NCI-H128 (cell line): ENCODE measurements at regions not wholly inside any gene's neighbourhood (a gene's known extent, or its start where the extent isn't known, plus 50 kb on each side); places are given as distances from the start of the nearest gene placed in this dataset.
"Not testable (repeated sequence)": the region's sequence is repeated elsewhere in the genome, so short reads cannot be mapped to it uniquely, and the experiment has no call there.

Source experiments
- DNase-seq: peaks from one replicate; lab custom pipeline; 2025; ENCODE audit not compliant: unreplicated experiment; lab: John Stamatoyannopoulos, UW

DNA sequence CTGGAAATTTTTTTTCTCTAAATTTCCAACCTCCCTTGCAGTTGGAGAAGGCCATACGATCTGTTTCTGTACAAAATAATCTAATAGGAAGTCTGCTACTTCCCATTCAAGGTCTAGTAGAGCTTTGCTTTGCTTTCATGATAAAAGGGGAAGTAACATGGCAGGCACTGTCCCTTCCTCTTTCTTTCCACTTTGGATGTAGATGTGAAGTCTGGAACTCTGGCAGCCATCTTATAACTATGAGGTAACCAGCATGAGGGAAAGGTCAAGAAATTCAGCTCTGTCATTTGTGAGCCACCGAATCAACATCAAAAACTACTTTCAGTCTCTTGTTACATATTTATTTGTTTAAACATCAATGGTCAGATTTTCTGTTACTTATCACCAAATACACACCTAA lies 156.3 kb downstream of the MTHFS start:
- DNase-seq: no peak

DNA sequence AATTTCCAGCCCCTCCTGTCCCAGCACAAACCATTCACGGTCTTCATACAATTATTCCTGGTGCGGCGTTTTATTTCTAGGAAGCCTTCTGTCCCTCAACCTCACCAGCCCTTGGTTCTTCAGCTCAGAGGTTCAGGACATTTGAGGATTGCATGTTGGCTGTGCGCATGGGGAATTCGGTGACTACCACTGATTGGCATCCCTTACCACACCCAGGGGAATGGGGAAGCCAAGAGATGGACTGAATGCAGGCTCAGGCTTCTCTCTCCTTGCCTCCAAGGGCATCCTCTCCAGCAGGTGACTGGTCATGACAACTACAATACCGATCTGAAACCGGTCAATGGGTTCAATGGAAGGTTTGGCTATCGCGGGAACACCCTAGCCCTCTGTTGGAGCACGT lies 153.8 kb downstream of the MTHFS start:
- DNase-seq: no peak

DNA sequence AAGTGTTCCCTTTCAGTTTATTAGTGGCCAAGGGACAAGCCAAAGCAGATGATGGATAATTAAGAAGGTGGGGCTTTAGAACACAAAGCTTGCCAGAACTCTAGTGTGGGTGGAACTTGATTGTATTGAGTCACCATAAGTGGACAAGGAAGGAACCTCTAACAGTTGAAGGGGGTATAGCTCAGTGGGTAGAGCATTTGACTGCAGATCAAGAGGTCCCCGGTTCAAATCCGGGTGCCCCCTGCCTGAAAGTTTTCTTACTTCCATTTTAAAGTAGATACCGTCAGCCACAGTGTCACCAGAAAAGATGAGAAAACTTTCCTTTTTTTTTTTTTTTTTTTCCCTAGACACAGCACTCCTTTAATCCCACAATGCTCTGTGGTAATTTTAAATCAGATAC lies 152.3 kb downstream of the MTHFS start:
- not testable (repeated sequence) for DNase-seq

DNA sequence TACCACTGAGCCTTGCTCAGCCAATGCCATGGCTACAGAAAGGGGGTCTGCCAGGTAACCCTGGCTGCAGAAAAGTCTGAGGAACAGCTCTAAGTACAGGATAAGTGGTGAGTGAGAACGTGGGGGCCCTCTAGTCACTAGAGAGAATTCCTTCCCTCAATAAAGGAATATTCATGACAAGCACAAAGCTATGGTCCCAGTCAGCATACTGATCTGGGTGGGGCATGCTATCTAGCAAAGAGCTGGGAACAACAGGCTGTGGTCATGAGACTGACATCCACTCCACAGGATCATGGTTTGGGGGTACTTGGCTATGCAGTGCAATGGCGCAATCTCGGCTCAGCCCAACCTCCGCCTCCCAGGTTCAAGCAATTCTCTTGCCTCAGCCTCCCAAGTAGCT lies 140.4 kb downstream of the MTHFS start:
- DNase-seq: no peak

DNA sequence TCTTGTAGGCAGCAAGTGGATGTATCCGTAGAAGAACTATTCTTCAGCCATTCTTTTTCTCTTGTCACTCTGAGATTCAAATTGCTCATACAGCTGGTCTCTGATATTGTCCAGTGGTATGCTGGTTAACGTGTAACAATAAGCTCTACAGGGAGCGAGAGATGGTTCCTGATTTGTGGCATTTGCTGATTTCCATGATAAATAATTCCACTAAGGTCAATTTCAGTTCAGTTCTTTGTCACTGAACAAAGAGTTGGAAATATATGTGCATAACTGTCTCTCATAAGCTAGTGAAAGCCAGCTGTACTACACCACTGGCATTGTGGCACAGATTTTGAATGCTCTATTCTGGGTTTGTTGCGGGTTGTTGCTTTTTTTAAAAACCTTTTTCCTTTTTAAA lies 131.7 kb downstream of the MTHFS start:
- no peak for DNase-seq

DNA sequence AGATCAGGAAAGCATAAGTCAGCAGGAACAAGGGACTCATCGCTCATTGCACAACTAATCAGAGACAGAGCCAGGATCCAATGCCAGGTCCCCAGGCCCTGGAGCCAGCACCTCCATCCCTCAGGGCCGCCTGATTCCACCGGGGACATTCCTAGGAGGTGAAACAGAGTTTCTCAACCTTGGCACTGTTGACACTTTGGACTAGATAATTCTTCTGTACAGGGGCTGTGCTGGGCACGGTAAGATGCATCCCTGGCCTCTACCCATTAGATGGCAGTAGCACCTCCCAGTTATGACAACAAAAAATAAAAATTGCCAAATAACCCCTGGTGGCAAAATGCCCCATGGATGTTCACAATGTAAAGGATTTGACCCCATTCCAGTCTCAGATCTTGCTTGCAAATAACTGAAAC lies 127.7 kb downstream of the MTHFS start:
- DNase-seq: no peak

DNA sequence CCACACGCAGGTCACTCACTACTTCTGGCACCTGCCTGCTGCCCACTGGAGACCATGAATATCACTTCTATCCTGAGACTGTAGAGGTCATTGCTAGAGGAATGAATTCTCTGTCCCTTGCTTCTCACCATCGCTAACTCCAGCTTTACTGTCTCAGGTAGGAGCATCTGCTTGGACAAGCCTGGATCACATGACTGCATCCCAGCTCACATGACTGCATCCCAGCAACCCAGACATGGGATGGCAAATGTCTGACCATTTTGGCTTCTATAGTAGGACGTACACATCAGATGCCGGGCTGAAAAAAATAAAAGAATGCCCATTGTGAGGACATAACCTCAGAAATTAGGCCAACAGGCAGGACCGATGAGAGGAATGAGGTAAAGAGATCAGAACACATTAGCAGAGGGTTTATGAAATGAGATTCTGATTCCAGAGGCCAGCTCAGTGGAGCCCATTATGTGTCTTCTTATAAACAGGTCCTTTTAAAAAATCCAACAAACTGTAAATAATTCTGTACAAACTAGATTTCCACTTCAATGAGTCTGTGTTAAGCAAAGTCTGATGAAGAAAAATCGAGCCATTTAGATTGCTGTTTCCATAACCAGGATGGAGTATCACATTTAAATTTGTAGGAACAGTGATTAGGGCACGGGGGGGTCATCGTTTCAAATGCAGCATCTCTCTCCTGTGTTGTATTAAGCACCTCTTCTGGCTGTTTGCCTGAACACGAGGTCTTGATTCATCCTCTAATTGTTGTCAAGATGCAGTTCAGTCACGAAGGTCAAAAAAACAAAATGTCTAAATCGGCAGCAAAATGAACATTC lies 126.7 kb downstream of the MTHFS start:
- no peak for DNase-seq

DNA sequence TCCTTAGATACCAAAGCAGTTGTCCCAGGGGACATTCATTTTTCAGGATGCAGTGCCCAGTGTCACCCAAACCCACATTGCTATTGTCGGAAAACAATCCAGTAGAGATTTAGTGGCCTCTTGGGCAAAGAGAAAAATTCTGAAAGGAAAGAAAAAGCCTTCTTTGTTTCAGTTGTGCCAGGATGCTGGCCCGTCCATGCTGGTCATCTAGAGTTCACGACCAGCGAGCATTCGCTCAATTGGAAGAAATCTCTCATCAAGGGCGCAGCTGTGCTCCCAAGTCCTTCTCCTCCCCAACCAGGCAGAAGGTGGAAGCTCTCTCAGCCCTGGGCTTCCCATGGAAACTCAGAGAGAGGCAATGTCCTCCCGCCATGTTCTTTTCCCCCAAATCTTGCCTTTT lies 123.7 kb downstream of the MTHFS start:
- no peak for DNase-seq

DNA sequence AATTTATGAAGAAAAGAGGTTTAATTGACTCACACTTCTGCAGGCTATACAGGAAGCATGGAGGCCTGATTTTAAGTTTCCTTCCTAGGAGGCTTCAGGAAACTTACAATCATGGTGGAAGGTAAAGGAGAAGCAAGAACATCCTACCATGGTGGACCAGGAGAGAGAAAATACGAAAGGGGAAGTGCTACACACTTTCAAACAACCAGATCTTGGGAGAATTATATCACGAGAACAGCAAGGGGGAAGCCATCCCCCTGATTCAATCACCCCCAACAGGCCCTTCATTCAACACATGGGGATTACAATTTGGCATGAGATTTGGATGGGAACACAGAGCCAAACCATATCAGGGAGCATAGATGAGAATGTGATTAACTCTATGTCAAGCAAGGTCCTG lies 121.0 kb downstream of the MTHFS start:
- no peak for DNase-seq

DNA sequence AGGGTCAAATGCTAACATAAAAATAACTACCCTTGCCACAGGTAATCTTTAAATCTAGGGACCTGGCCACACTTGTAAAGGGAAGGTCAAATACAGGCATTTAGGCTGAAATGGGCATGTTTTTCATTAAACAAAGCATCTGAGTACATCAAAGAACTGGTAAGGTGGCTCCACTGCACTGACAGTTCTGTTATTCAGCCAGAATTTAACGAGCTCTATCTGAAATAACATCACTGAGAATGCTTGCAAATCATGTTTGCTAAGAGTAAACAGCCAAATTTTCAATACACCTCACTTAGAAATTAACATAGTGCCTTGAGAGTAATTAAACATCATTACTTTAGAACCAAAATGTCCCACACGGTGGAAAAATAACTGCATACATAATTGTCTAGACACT lies 118.9 kb downstream of the MTHFS start:
- DNase-seq: no peak

DNA sequence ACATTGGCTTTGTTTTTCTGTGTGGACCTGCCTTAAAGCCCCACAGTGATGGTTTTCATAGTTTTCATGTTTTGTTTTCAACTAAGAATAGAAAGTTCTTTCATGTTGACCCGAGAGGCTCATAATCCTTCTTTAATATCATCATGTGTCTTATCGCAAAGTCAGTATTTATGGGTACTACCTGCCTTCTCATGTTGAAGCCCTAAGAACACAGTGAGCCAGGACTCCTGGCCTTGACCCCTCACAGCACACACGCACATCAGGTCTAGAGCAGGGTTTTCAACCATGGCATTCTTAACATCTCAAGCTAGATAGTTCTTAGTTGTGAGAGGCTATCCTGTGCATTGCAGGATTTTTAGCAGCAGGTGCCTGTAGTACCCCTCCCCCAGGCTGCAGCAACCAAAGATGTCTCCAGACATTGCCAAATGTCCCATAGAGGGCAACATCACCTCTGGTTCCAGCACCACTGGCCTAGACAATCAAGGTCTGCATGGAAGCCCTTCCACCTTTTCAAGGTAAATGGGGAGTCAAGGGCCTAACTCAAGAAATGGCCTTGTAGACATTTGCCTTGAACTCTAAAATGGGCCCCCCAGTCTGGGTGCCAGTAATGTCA lies 118.3 kb downstream of the MTHFS start:
- no peak for DNase-seq

DNA sequence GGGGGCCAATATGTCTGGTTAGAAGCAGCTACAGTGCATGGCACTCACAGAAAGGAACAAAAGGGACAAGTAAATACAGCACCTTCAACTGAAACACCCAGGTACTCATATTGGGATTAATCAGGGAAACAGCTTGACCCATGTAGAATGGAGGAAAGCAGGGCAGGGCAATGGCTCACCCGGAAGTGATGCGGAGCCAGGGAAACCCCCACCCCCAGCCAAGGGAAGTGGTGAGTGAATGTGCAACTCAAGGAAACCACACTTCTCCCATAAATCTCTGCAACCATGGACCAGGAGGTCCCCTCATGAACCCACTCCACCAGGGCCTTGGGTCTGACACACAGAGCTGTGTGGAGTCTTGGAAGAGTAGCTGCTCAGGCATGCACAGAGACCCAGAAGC lies 117.1 kb downstream of the MTHFS start:
- DNase-seq: no peak

DNA sequence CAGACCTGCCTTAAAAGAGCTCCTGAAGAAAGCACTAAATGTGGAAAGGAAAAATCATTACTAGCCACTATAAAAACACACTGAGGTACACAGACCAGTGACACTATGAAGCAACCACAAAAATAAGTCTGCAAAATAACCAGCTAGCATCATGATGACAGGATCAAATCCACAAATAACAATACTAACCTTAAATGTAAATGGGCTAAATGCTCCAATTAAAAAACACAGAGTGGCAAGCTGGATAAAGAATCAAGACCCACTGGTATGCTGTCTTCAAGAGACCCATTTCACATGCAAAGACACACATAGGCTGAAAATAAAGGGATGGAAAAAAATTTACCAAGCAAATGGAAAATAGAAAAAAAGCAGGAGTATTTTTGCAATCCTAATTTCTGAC lies 114.5 kb downstream of the MTHFS start:
- DNase-seq: not testable (repeated sequence)
